KG1 (cell line): ENCODE measurements at regions not wholly inside any gene's neighbourhood (a gene's known extent, or its start where the extent isn't known, plus 50 kb on each side); places are given as distances from the start of the nearest gene placed in this dataset.

Source experiments
- DNase-seq: peaks from one replicate; lab custom pipeline; 2025; lab: John Stamatoyannopoulos, UW

DNA sequence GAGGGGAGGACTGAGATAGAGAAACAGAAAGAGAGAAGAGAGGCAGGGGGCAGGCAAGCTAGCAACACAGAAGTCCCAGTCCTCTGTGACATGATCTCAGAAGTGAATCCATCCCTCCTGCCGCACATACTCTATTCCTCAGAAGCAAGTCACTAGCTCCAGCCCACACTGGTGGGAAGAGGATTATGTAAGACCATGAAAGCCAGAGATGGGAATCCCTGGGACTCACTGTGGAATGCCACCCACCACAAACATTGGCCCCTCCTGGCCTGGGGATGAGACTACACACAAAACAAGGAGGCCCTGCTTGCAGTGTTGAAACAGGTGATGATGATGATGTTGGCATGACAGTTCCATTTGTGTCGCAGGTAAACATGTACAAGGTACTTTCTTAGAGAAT, 419.9 kb downstream of the IRS2 start:
- DNase-seq: no peak

- no peak for DNase-seq
Measured at GRCh38 chr13:109363431-109363830, 423.0 kb downstream of the IRS2 start.

- DNase-seq: no peak
Measured at GRCh38 chr13:109362616-109363015, 423.8 kb downstream of the IRS2 start.

DNA sequence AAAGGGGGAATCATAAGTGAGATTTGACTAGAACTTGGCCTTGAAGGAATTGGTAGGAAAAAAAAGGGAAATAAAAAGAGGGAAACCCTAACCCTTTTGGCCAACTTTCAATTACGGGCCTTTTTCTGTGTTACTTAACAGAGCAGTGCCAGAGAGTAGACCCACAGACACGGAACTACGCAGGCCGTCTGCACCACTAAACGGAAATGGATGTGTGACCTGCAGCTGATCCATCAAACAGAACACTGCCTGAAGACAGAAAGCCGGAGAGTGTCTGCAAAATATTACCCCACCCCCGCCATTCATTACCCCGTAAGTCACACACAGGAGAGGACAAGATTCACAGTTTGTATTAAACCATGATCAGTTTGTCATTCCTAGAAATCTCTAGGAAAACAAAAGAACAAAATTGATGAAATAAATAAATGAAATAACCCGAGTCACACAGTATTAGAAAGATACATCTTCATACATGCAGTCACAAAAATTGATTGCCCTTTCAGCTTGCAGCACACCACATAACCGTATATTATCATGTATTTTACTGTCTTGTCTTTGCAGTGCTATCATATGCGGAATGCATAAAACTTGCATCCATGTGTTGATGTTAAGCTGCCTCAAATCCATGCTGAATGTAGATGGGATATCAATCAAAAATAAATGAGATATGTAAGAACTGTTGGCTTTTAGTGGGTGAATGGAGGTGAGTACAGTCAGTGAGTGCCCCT, 424.7 kb downstream of the IRS2 start:
- DNase-seq: no peak

DNA sequence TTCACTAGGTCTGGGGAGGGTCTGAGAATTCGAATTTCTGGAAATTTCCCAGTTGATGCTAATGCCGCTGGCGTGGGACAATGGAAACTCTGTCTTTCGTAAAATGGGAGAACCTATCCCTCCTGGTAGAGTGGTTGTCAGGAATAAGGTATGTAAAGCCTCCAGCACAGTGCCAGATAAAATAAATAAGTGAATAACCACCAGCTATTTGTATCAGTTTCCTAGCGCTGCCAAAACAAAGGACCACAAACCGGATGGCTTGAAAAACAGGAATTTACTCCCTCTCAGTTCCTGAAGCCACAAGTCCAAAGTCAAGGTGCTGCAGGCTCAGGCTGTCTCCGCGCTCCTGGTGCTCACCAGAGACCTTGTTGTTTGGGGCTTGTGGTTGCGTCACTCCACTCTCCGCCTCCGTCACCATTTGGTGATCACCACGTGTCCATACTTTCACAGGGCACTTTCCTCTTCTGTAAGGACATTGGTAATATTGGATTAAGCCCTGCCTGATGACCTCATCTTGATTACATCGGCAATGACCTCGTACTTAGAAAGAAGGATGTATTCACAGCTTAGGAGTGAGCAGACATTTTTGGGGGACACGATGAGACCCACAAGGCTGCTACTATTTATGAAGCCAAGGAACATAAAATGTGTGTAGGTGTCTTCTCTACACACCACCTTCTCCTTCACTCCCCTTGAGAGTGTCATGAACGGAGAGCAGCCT, 428.5 kb downstream of the IRS2 start:
- DNase-seq: no peak

DNA sequence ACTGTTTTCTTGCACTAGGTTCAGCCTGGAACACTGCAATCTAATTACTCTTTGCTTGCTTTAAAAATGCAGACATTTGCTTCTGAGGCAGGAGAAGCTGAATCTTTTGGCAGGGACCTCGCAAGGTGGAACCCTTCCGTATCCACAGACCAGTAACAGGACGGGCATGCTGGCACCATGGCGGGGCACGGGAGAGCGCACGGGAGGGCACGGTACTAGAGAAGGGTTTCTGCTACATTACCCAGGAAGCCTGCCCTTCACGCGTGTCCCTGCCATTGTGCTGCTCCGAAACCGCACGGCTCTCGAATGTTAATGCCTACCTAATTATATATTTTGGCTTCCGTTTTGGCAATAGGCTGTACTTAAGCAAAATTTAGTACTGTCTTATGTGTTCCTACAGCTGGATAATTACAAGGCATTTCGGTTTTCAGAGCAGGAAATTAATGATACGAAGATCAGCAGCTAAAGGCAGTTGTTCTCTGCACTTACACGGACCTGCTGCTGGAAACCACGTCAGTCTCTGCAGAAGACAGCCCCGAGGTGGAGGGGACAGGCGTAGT, 430.4 kb downstream of the IRS2 start:
- DNase-seq: no peak

DNA sequence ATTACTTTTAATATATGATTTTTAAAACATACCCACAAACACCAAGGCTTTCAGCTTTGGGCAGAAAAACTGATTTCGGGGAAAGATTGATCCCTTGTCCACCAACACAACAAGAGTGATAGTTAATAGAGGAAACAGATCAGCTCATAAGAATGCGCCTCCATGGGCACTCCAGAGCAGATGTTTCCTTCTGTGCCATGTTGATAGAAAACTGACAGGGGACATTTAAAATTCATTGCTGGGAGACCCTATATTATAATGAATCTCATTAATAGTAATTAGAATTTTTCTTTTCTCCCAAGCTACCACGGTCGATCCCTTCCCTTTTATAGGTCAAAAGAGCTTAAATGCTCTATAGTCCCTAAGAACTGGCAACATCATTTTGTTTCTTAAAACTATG, 431.2 kb downstream of the IRS2 start:
- DNase-seq: no peak

DNA sequence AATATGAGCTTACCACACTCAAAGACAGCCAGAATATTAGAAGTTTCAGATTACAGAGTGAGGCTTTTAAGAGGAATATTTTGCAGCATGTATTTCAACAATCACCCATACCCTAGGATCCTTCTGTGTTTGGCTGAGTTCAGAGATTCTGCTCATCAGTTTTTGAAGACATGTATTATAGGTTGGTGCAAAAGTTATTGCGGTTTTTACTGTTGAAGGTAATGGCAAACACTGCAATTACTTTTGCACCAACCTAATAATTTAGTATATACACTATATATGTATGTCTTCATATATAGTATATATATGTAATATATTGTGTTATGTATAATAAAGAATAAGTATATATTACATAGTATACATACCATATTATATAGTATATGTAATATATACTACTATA, 435.1 kb downstream of the IRS2 start:
- no peak for DNase-seq

DNA sequence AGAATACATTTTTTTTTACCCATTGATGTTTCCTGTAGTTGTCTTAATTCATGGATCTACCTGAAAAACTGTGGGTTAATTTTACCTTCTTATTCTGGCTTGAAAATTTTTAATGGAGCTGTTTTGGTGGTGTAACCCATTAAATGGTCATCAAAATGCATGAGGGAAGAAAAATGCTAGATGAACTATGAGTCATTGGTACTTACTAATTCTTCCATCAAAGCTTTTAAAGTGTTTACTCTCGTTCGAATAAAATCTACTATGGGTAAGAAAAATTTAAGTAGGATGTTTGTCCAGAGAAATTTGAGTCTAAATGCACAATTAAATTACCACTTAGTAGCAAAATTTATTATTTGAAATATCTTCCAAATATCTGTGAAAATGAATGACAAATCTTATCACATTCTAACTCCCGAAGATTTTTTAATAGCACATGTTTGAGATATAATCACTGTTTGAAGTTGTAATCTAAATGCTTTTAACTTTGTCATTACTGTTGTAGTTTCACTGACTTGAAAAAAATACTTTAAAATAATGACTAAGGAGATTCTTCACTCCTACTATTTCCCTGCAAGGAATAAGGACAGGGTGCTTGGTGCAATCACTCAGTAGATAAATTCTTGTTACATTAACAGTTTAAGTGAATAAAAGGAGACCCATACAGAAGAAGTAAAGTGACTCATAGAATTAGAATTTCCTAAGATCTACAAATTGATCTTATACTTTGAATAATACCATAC, 437.7 kb downstream of the IRS2 start:
- DNase-seq: no peak

- DNase-seq: no peak
Measured at GRCh38 chr13:109346060-109346459, 440.3 kb downstream of the IRS2 start.

DNA sequence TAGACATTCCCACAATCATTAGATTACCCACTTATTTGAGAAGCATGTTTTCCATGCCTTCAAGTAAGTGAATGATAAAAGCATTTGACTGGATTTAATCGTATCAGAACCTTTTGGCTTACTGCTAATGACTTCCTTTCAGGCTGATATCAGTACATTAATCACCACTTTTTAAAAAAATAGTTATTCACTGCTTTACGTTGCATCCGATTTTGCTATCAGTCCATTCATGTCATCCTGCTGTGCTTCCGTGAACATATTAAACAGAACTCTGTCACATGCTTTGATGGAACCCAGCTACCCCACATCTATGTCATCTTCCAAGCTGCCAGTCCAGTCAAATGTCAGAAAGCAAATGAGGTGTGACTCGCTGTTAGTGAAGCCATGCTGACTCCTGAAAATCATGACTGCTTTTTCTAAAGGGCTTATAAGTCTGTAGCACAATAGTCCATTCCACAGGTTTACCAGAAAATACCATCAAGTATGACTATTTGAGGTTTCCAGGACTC, 440.9 kb downstream of the IRS2 start:
- no peak for DNase-seq

GRCh38 chr13:109344552-109345157, 441.7 kb downstream of the IRS2 start:
- no peak for DNase-seq

DNA sequence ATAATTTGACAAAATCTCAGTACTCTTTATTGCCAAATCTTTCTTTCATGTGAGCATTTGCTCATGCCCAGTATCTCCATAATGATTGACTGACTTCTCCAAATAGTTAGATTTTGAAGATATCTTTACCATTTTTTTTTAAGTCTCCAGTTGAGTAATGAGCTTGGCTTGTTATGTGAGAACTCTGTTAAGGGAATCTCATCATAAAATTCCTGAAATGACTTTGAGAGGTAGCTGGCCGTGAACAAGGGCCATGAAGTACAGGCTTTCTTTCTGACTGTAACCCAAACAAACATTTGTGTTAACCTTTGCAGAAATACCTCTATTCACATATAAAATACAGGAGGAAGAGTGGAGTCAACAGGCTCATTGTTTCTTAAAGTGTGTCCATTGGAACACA, 449.7 kb downstream of the IRS2 start:
- no peak for DNase-seq

GRCh38 chr13:109333893-109334651, 452.3 kb downstream of the IRS2 start:
- DNase-seq: no peak

GRCh38 chr13:109332506-109333499, 453.6 kb downstream of the IRS2 start:
- DNase-seq: no peak

DNA sequence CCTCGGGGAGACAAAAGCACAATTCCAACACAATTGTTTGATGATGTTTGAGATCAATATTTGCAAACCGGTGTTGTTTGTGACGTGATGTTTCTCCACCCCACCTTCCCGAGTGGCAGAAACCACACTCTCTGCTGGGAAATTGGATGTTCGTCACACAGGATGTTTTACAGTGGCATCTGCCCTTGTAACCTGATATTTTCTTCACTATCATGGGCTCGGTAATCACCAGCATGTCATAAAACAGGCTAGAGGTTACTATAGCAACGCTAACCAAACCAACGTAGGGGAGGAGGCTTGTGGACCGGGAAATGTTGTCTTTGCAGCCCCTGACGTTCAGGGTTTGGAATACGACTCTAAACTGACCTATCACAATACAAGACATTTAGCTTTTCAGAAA, 454.5 kb downstream of the IRS2 start:
- DNase-seq: no peak

GRCh38 chr13:109331011-109331433, 455.4 kb downstream of the IRS2 start:
- no peak for DNase-seq

DNA sequence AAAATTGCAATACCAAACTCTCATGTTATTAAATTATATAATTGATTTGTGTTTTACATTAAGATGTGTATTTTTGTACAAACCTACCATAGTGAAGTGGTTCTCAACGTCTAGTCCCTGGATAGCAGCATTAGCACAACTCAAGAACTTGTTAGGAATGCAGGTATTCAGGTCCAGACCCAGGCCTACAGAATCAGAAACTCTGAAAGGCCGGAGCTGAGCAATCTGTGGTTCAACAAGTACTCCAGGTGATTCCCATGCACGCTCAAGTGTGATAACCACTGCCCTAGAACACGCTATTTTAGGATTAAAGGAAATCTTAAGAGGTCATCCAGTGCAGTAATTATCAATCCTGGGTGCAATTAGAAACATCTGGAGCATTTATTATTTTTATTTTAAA, 456.3 kb downstream of the IRS2 start:
- no peak for DNase-seq

- no peak for DNase-seq
Measured at GRCh38 chr13:109329175-109329574, 457.2 kb downstream of the IRS2 start.

DNA sequence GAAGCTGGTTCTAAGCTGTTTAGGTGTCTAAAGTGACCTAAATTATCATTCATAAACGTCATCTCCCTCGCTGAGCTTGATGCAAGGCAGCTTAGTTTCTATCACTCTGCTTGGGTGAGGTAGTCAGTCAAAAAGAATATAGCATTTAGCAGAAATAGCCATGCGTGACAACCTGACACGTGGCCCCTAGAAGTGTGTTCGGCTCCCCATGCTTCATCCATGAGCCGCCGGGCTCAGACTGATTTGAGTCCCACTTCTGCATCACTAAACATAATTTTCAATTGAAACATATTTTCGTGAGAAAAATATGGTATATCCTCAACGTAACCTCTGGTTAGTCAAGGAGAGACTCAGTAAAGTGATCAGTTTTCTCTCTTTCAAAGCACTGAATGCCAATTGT, 459.8 kb downstream of the IRS2 start:
- DNase-seq: no peak
